ENCODE measurements at regions not wholly inside any gene's neighbourhood (a gene's known extent, or its start where the extent isn't known, plus 50 kb on each side); places are given as distances from the start of the nearest gene placed in this dataset.
"Not testable (repeated sequence)": the region's sequence is repeated elsewhere in the genome, so short reads cannot be mapped to it uniquely, and the experiment has no call there.

- Histone ChIP-seq H3K27me3 (ENCODE audit: insufficient read depth, low read length, poor library complexity) (no peaks in the 10 kb centered on the region), H3K9me3 (ENCODE audit: insufficient read depth, low read length, severe bottlenecking) (no peaks in the 10 kb centered on the region), H3K4me3 (ENCODE audit: low read depth in 1 of 2, low read length in 2 of 2) (no peak overlapping the region), H3K27ac (ENCODE audit: low read length) (no peak overlapping the region), H3K79me2 (ENCODE audit: insufficient read depth, low read length) (no peaks in the 10 kb centered on the region), H3K4me2 (ENCODE audit: insufficient read depth, low read length) (no peak overlapping the region), H3K4me1 (ENCODE audit: insufficient read depth, low read length) (no peaks in the 10 kb centered on the region), H3K9ac (ENCODE audit: low read depth, low read length) (no peak overlapping the region), H2AFZ (ENCODE audit: low read depth, low read length) (no peak overlapping the region), H3K36me3 (ENCODE audit: insufficient read depth, low read length) (no peaks in the 10 kb centered on the region), H4K20me1 (ENCODE audit: insufficient read depth, low read length) (no peaks in the 10 kb centered on the region)
- ATAC-seq (ENCODE audit: insufficient read depth, low read depth) (no peak), DNase-seq (no peak)
- no peak for TF ChIP-seq EZH2 (IDR thresholded peaks at IDR 0.05; ENCODE audit: borderline replicate concordance, low read depth, low read length, severe bottlenecking)
- TF ChIP-seq CTCF (IDR thresholded peaks at IDR 0.05; ENCODE audit: borderline replicate concordance, extremely low read depth, low read length, poor library complexity, severe bottlenecking) = no peak
Measured at GRCh38 chr1:163999131-163999530, 559.9 kb upstream of the PBX1 start.

GRCh38 chr1:164006186-164006585 lies 552.8 kb upstream of the PBX1 start:
- H4K20me1 ChIP-seq (ENCODE audit: insufficient read depth, low read length); H3K36me3 ChIP-seq (ENCODE audit: insufficient read depth, low read length); H3K4me1 ChIP-seq (ENCODE audit: insufficient read depth, low read length); H3K79me2 ChIP-seq (ENCODE audit: insufficient read depth, low read length); H3K27me3 ChIP-seq (ENCODE audit: insufficient read depth, low read length, poor library complexity); H3K4me2 ChIP-seq (ENCODE audit: insufficient read depth, low read length); H3K9ac ChIP-seq (ENCODE audit: low read depth, low read length); H3K9me3 ChIP-seq (ENCODE audit: insufficient read depth, low read length, severe bottlenecking); H3K27ac ChIP-seq (ENCODE audit: low read length); H3K4me3 ChIP-seq (ENCODE audit: low read depth in 1 of 2, low read length in 2 of 2); H2AFZ ChIP-seq (ENCODE audit: low read depth, low read length); DNase-seq; ATAC-seq (ENCODE audit: insufficient read depth, low read depth): not testable (repeated sequence)

- no peaks in the 10 kb centered on the region for H3K79me2 ChIP-seq (ENCODE audit: insufficient read depth, low read length)
- no peaks in the 10 kb centered on the region for H4K20me1 ChIP-seq (ENCODE audit: insufficient read depth, low read length)
- H2AFZ ChIP-seq (ENCODE audit: low read depth, low read length) = no peak overlapping the region
- H3K4me1 ChIP-seq (ENCODE audit: insufficient read depth, low read length) = no peaks in the 10 kb centered on the region
- no peak overlapping the region for H3K4me3 ChIP-seq (ENCODE audit: low read depth in 1 of 2, low read length in 2 of 2)
- H3K9ac ChIP-seq (ENCODE audit: low read depth, low read length) = no peak overlapping the region
- no peaks in the 10 kb centered on the region for H3K27me3 ChIP-seq (ENCODE audit: insufficient read depth, low read length, poor library complexity)
- no peak for ATAC-seq (ENCODE audit: insufficient read depth, low read depth)
- no peak for DNase-seq
- no peak overlapping the region for H3K4me2 ChIP-seq (ENCODE audit: insufficient read depth, low read length)
- no peaks in the 10 kb centered on the region for H3K9me3 ChIP-seq (ENCODE audit: insufficient read depth, low read length, severe bottlenecking)
- no peak for TF ChIP-seq CTCF (IDR thresholded peaks at IDR 0.05; ENCODE audit: borderline replicate concordance, extremely low read depth, low read length, poor library complexity, severe bottlenecking)
- no peak for TF ChIP-seq EZH2 (IDR thresholded peaks at IDR 0.05; ENCODE audit: borderline replicate concordance, low read depth, low read length, severe bottlenecking)
- no peaks in the 10 kb centered on the region for H3K36me3 ChIP-seq (ENCODE audit: insufficient read depth, low read length)
- H3K27ac ChIP-seq (ENCODE audit: low read length) = no peak overlapping the region
Measured at GRCh38 chr1:164006621-164007020, 552.4 kb upstream of the PBX1 start.

- ATAC-seq (ENCODE audit: insufficient read depth, low read depth) = no peak
Measured at GRCh38 chr1:164017239-164017638, 541.7 kb upstream of the PBX1 start.

More at GRCh38 chr1:164017239-164017638, 541.7 kb upstream of the PBX1 start:
- no peaks in the 10 kb centered on the region for H3K36me3 ChIP-seq (ENCODE audit: insufficient read depth, low read length)
- H4K20me1 ChIP-seq (ENCODE audit: insufficient read depth, low read length) = no peaks in the 10 kb centered on the region
- no peaks in the 10 kb centered on the region for H3K27me3 ChIP-seq (ENCODE audit: insufficient read depth, low read length, poor library complexity)
- no peak for DNase-seq
- H3K27ac ChIP-seq (ENCODE audit: low read length) = no peak overlapping the region
- no peaks in the 10 kb centered on the region for H3K4me1 ChIP-seq (ENCODE audit: insufficient read depth, low read length)
- H2AFZ ChIP-seq (ENCODE audit: low read depth, low read length) = no peak overlapping the region
- no peaks in the 10 kb centered on the region for H3K79me2 ChIP-seq (ENCODE audit: insufficient read depth, low read length)
- no peak overlapping the region for H3K4me2 ChIP-seq (ENCODE audit: insufficient read depth, low read length)
- TF ChIP-seq CTCF (IDR thresholded peaks at IDR 0.05; ENCODE audit: borderline replicate concordance, extremely low read depth, low read length, poor library complexity, severe bottlenecking) = no peak
- TF ChIP-seq EZH2 (IDR thresholded peaks at IDR 0.05; ENCODE audit: borderline replicate concordance, low read depth, low read length, severe bottlenecking) = no peak
- no peaks in the 10 kb centered on the region for H3K9me3 ChIP-seq (ENCODE audit: insufficient read depth, low read length, severe bottlenecking)
- H3K9ac ChIP-seq (ENCODE audit: low read depth, low read length) = no peak overlapping the region
- no peak overlapping the region for H3K4me3 ChIP-seq (ENCODE audit: low read depth in 1 of 2, low read length in 2 of 2)
